Rectal smooth muscle tissue (tissue), 1 donor: ENCODE measurements at regions not wholly inside any gene's neighbourhood (a gene's known extent, or its start where the extent isn't known, plus 50 kb on each side); places are given as distances from the start of the nearest gene placed in this dataset.
"Not testable (repeated sequence)": the region's sequence is repeated elsewhere in the genome, so short reads cannot be mapped to it uniquely, and the experiment has no call there.

Source experiments
- H3K27ac ChIP-seq: one replicate; pipeline ENCODE4 v1.7.0; 2013; ENCODE audit warnings: low read depth, low read length, inconsistent platforms
- H3K27me3 ChIP-seq: one replicate; pipeline ENCODE4 v1.7.0; 2013; ENCODE audit warnings: low read length; ENCODE audit not compliant: control insufficient read depth, insufficient read depth
- H3K36me3 ChIP-seq: one replicate; pipeline ENCODE4 v1.7.0; 2013; ENCODE audit warnings: low read length; ENCODE audit not compliant: control insufficient read depth, insufficient read depth
- H3K4me1 ChIP-seq: one replicate; pipeline ENCODE4 v1.7.0; 2013; ENCODE audit warnings: low read length; ENCODE audit not compliant: control insufficient read depth, insufficient read depth
- H3K4me3 ChIP-seq: one replicate; pipeline ENCODE4 v1.7.0; 2013; ENCODE audit warnings: low read length
- H3K9ac ChIP-seq: one replicate; pipeline ENCODE4 v1.7.0; 2013; ENCODE audit warnings: low read length

GRCh38 chr3:101962055-101962454, 112.7 kb downstream of the NFKBIZ start:
- Histone ChIP-seq H3K4me1 (no peaks in the 10 kb centered on the region), H3K27me3 (no peaks in the 10 kb centered on the region), H3K4me3 (no peak overlapping the region), H3K9ac (no peak overlapping the region), H3K36me3 (no peaks in the 10 kb centered on the region), H3K27ac (no peak overlapping the region)

- H3K4me1 ChIP-seq, result no peaks in the 10 kb centered on the region
- no peak overlapping the region for H3K27ac ChIP-seq
- H3K4me3 ChIP-seq, result no peak overlapping the region
- H3K36me3 ChIP-seq, result no peaks in the 10 kb centered on the region
- no peaks in the 10 kb centered on the region for H3K27me3 ChIP-seq
- H3K9ac ChIP-seq, result no peak overlapping the region
These were observed 114.6 kb downstream of the NFKBIZ start for GRCh38 chr3:101963902-101964362.

GRCh38 chr3:101964861-101965260, 115.5 kb downstream of the NFKBIZ start:
- H3K27ac ChIP-seq, result no peak overlapping the region
- H3K4me3 ChIP-seq, result no peak overlapping the region
- H3K4me1 ChIP-seq, result no peaks in the 10 kb centered on the region
- H3K27me3 ChIP-seq, result no peaks in the 10 kb centered on the region
- H3K9ac ChIP-seq, result no peak overlapping the region
- H3K36me3 ChIP-seq, result no peaks in the 10 kb centered on the region

GRCh38 chr3:101966226-101966625, 116.9 kb downstream of the NFKBIZ start:
- Histone ChIP-seq H3K4me1 (no peaks in the 10 kb centered on the region), H3K36me3 (no peaks in the 10 kb centered on the region), H3K9ac (no peak overlapping the region), H3K27ac (no peak overlapping the region), H3K4me3 (no peak overlapping the region), H3K27me3 (no peaks in the 10 kb centered on the region)

- Histone ChIP-seq H3K27ac (no peak overlapping the region), H3K27me3 (no peaks in the 10 kb centered on the region), H3K4me3 (no peak overlapping the region), H3K4me1 (no peaks in the 10 kb centered on the region), H3K9ac (no peak overlapping the region), H3K36me3 (no peaks in the 10 kb centered on the region)
These were observed 120.9 kb downstream of the NFKBIZ start for GRCh38 chr3:101970212-101970611.

- no peak overlapping the region for H3K27ac ChIP-seq
- no peak overlapping the region for H3K4me3 ChIP-seq
- no peaks in the 10 kb centered on the region for H3K36me3 ChIP-seq
- H3K9ac ChIP-seq, result no peak overlapping the region
- no peaks in the 10 kb centered on the region for H3K27me3 ChIP-seq
- H3K4me1 ChIP-seq, result no peaks in the 10 kb centered on the region
These were observed 121.6 kb downstream of the NFKBIZ start for GRCh38 chr3:101970905-101971304.

- no peak overlapping the region for H3K27ac ChIP-seq
- H3K4me1 ChIP-seq, result no peaks in the 10 kb centered on the region
- no peak overlapping the region for H3K4me3 ChIP-seq
- H3K9ac ChIP-seq, result no peak overlapping the region
- no peaks in the 10 kb centered on the region for H3K27me3 ChIP-seq
- H3K36me3 ChIP-seq, result no peaks in the 10 kb centered on the region
These were observed 123.3 kb downstream of the NFKBIZ start for GRCh38 chr3:101972430-101973162.

- Histone ChIP-seq H3K4me1 (no peaks in the 10 kb centered on the region), H3K36me3 (no peaks in the 10 kb centered on the region), H3K27ac (no peak overlapping the region), H3K9ac (no peak overlapping the region), H3K4me3 (no peak overlapping the region), H3K27me3 (no peaks in the 10 kb centered on the region)
These were observed 123.8 kb downstream of the NFKBIZ start for GRCh38 chr3:101973163-101973505.

GRCh38 chr3:101975415-101975814, 126.1 kb downstream of the NFKBIZ start:
- not testable (repeated sequence) for H3K27ac ChIP-seq, H3K4me3 ChIP-seq, H3K36me3 ChIP-seq, H3K9ac ChIP-seq, H3K27me3 ChIP-seq, H3K4me1 ChIP-seq

GRCh38 chr3:101976473-101976872, 127.2 kb downstream of the NFKBIZ start:
- Histone ChIP-seq H3K4me1 (no peaks in the 10 kb centered on the region), H3K36me3 (no peaks in the 10 kb centered on the region), H3K9ac (no peak overlapping the region), H3K27me3 (no peaks in the 10 kb centered on the region), H3K27ac (no peak overlapping the region), H3K4me3 (no peak overlapping the region)

GRCh38 chr3:101978348-101978747, 129.0 kb downstream of the NFKBIZ start:
- Histone ChIP-seq H3K27me3 (no peaks in the 10 kb centered on the region), H3K9ac (no peak overlapping the region), H3K4me3 (no peak overlapping the region), H3K4me1 (no peaks in the 10 kb centered on the region), H3K36me3 (no peaks in the 10 kb centered on the region), H3K27ac (no peak overlapping the region)

- H3K4me3 ChIP-seq, result no peak overlapping the region
- H3K4me1 ChIP-seq, result no peaks in the 10 kb centered on the region
- no peaks in the 10 kb centered on the region for H3K36me3 ChIP-seq
- H3K27ac ChIP-seq, result no peak overlapping the region
- H3K9ac ChIP-seq, result no peak overlapping the region
- no peaks in the 10 kb centered on the region for H3K27me3 ChIP-seq
These were observed 129.7 kb downstream of the NFKBIZ start for GRCh38 chr3:101979033-101979432.

- H3K27me3 ChIP-seq, result no peaks in the 10 kb centered on the region
- H3K4me1 ChIP-seq, result no peaks in the 10 kb centered on the region
- H3K36me3 ChIP-seq, result no peaks in the 10 kb centered on the region
- H3K27ac ChIP-seq, result no peak overlapping the region
- H3K9ac ChIP-seq, result no peak overlapping the region
- no peak overlapping the region for H3K4me3 ChIP-seq
These were observed 135.0 kb downstream of the NFKBIZ start for GRCh38 chr3:101984356-101984755.
